Panc1 (cell line): ENCODE measurements at regions not wholly inside any gene's neighbourhood (a gene's known extent, or its start where the extent isn't known, plus 50 kb on each side); places are given as distances from the start of the nearest gene placed in this dataset.

Experiments used
- POLR2AphosphoS5 ChIP-seq: IDR thresholded peaks from 2 replicates; pipeline ENCODE4 v1.6.1; 2012; ENCODE audit warnings: mild to moderate bottlenecking, low read depth, low read length, moderate library complexity
- TF ChIP-seq, protein P1 (sequence below): fragments of 450-650 bp; IDR thresholded peaks from 2 replicates; pipeline ENCODE4 v1.5.1; 2017; ENCODE audit warnings: mild to moderate bottlenecking

DNA sequence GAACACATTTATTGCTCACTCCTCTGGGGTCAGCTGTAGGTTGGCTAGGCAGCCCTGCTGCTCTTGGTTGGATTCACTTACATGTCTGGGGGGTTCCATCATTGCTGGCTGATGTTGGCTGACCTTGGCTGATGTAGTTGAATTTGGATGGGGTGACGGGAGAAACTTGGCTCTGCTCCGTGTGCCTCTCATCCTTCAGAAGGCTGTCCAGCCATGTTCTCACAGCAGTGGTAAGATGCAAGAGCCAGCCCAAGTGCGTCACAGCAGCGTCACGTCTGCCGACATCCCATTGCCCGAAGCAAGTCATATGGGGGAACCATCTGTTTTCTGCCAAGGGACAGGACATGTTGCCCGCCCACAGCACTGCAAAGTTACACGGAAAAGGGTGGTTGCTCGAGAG, 613.5 kb downstream of the MATN1 start:
- TF ChIP-seq, protein P1, sequence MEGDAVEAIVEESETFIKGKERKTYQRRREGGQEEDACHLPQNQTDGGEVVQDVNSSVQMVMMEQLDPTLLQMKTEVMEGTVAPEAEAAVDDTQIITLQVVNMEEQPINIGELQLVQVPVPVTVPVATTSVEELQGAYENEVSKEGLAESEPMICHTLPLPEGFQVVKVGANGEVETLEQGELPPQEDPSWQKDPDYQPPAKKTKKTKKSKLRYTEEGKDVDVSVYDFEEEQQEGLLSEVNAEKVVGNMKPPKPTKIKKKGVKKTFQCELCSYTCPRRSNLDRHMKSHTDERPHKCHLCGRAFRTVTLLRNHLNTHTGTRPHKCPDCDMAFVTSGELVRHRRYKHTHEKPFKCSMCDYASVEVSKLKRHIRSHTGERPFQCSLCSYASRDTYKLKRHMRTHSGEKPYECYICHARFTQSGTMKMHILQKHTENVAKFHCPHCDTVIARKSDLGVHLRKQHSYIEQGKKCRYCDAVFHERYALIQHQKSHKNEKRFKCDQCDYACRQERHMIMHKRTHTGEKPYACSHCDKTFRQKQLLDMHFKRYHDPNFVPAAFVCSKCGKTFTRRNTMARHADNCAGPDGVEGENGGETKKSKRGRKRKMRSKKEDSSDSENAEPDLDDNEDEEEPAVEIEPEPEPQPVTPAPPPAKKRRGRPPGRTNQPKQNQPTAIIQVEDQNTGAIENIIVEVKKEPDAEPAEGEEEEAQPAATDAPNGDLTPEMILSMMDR, result no peak
- no peak for TF ChIP-seq POLR2AphosphoS5
